Lower lobe of right lung (tissue), 2 donors: ENCODE measurements at regions not wholly inside any gene's neighbourhood (a gene's known extent, or its start where the extent isn't known, plus 50 kb on each side); places are given as distances from the start of the nearest gene placed in this dataset.

Experiments
- ATAC-seq, 2 donors: fragments of 200-7000 bp; cut with Tn5 transposase; one replicate each; pipeline ENCODE4 v1.9.1; 2020 to 2022; ENCODE audit warnings: mild to moderate bottlenecking in 2 of 2, moderate library complexity in 2 of 2
- DNase-seq: peaks from one replicate; pipeline ENCODE4 v3.0.0-alpha.2; 2020
- H3K27ac ChIP-seq: fragments of 200-600 bp; one replicate; pipeline ENCODE4 v1.8.0; 2022
- H3K27me3 ChIP-seq: fragments of 200-600 bp; one replicate; pipeline ENCODE4 v1.8.0; 2022; ENCODE audit warnings: low read depth
- H3K36me3 ChIP-seq: fragments of 200-600 bp; one replicate; pipeline ENCODE4 v1.8.0; 2022; ENCODE audit warnings: mild to moderate bottlenecking
- H3K4me1 ChIP-seq: fragments of 200-600 bp; one replicate; pipeline ENCODE4 v1.8.0; 2022
- H3K4me3 ChIP-seq: fragments of 200-600 bp; one replicate; pipeline ENCODE4 v1.8.0; 2022; ENCODE audit warnings: mild to moderate bottlenecking
- H3K9me3 ChIP-seq: fragments of 200-600 bp; one replicate; pipeline ENCODE4 v1.8.0; 2022
- CTCF ChIP-seq: fragments of 200-600 bp; IDR thresholded peaks from one replicate; pipeline ENCODE4 v1.8.0; 2022; ENCODE audit warnings: antibody characterized with exemption, mild to moderate bottlenecking
- intact Hi-C: fragments of 100-400 bp; cut with DNase I; formaldehyde crosslinking; loops from one replicate; pipeline ENCODE4 v1.11.0; 2022
- donor health status: DM: no; HTN: yes; CAD: no; lungs with severe emphysema.

DNA sequence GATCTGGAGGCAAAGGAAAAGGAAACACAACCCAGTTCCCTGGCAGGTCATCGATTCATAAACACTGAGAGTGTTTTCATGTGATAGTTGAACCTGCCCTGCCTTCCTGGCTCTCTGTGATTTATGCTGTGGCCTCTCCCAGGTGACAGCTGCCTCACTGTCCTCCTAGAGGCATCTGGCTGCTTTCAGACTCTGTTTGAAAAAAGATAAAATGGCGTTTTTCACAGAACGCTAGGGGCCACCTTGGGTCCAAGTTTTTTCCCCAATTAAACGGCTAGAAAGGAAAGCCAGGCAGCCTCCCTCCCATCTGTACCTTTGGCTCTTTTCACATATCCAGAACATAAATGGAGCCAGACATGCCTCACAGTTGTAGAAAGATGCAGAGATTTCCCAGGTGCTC is 252.6 kb upstream of the CCDC196 start:
- no peak overlapping the region for H3K4me3 ChIP-seq
- intact Hi-C loops = no loop called here
- ATAC-seq = no peak

DNA sequence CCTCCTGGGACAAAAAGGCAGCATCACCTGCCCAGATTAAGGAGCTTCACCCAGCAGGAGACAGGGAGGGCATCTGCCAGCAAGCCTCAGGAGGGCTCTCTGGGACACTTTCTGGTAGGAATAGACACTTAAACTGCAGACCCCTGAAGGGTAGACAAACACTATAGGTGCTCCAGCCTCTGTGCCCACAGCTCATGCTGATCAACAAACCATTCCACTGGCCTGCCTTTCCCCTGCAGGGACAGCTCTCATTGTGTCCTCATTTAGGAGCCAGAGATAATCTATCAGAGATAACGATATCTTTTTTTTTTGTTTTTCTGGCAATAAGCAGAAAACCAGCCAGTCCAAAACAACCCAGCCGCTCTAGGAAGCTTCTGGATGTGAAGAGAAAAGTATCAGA is 251.8 kb upstream of the CCDC196 start:
- ATAC-seq = no peak
- no peak for TF ChIP-seq CTCF
- intact Hi-C loops = no loop called here

More for the DNA sequence above, 252.6 kb upstream of the CCDC196 start:
- no peaks in the 10 kb centered on the region for H3K9me3 ChIP-seq
- H3K36me3 ChIP-seq = no peaks in the 10 kb centered on the region
- DNase-seq = no peak
- H3K4me1 ChIP-seq = no peaks in the 10 kb centered on the region
- no peak overlapping the region for H3K27ac ChIP-seq
- TF ChIP-seq CTCF = no peak
- H3K27me3 ChIP-seq = peaks cover 4% of the 10 kb centered on the region

GRCh38 chr14:66237741-66238140 is 248.4 kb upstream of the CCDC196 start:
- DNase-seq (no peak), ATAC-seq (no peak)
- Histone ChIP-seq H3K27me3 (peaks cover 4% of the 10 kb centered on the region), H3K4me1 (no peaks in the 10 kb centered on the region), H3K4me3 (no peak overlapping the region), H3K9me3 (no peaks in the 10 kb centered on the region), H3K27ac (no peak overlapping the region), H3K36me3 (no peaks in the 10 kb centered on the region)
- TF ChIP-seq CTCF = no peak
- intact Hi-C loops = no loop called here

More for the DNA sequence above, 251.8 kb upstream of the CCDC196 start:
- Histone ChIP-seq H3K4me1 (no peaks in the 10 kb centered on the region), H3K27ac (no peak overlapping the region), H3K9me3 (no peaks in the 10 kb centered on the region), H3K27me3 (peaks cover 4% of the 10 kb centered on the region), H3K36me3 (no peaks in the 10 kb centered on the region), H3K4me3 (no peak overlapping the region)
- no peak for DNase-seq

DNA sequence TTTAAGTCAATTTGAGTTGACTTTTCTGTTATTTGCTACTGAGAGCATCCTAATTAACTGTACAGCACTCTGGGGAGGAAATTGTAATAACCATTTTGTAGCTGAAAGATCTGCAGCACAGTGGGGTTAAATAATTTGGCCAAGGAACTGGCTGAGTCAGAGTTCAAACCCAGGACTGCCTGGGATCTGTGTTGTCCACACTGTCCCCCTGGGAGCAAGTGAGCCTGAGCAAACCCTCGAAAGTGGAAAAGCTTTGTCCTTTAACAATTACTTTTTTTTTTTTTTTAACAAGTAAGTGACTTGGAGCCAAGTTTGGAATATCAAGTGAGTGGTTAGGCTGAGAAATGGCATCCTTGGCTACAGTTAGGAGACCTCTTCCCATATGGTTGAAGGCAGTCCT is 247.2 kb upstream of the CCDC196 start:
- Histone ChIP-seq H3K27ac (no peak overlapping the region), H3K4me3 (no peak overlapping the region), H3K27me3 (peaks cover 4% of the 10 kb centered on the region), H3K4me1 (no peaks in the 10 kb centered on the region), H3K9me3 (no peaks in the 10 kb centered on the region), H3K36me3 (no peaks in the 10 kb centered on the region)
- DNase-seq = no peak
- intact Hi-C loops = no loop called here
- ATAC-seq = no peak
- TF ChIP-seq CTCF = no peak

GRCh38 chr14:66239589-66239988 is 246.6 kb upstream of the CCDC196 start:
- no peak for TF ChIP-seq CTCF
- no peaks in the 10 kb centered on the region for H3K9me3 ChIP-seq
- no peaks in the 10 kb centered on the region for H3K36me3 ChIP-seq
- intact Hi-C loops = no loop called here
- H3K27ac ChIP-seq = no peak overlapping the region
- no peak for ATAC-seq
- DNase-seq = no peak
- H3K4me1 ChIP-seq = no peaks in the 10 kb centered on the region
- H3K27me3 ChIP-seq = peaks cover 4% of the 10 kb centered on the region
- H3K4me3 ChIP-seq = no peak overlapping the region

GRCh38 chr14:66240105-66240504 is 246.1 kb upstream of the CCDC196 start:
- DNase-seq (no peak), ATAC-seq (no peak)
- no peak overlapping the region for H3K27ac ChIP-seq
- no peaks in the 10 kb centered on the region for H3K9me3 ChIP-seq
- H3K27me3 ChIP-seq = peaks cover 4% of the 10 kb centered on the region
- H3K4me3 ChIP-seq = no peak overlapping the region
- H3K4me1 ChIP-seq = no peaks in the 10 kb centered on the region
- intact Hi-C loops = no loop called here
- no peaks in the 10 kb centered on the region for H3K36me3 ChIP-seq
- TF ChIP-seq CTCF = no peak
